ENCODE measurements at regions not wholly inside any gene's neighbourhood (a gene's known extent, or its start where the extent isn't known, plus 50 kb on each side); places are given as distances from the start of the nearest gene placed in this dataset.

GRCh38 chr5:111676926-111677415 is 80.0 kb downstream of the NREP start:
- DNase-seq = no peak

DNA sequence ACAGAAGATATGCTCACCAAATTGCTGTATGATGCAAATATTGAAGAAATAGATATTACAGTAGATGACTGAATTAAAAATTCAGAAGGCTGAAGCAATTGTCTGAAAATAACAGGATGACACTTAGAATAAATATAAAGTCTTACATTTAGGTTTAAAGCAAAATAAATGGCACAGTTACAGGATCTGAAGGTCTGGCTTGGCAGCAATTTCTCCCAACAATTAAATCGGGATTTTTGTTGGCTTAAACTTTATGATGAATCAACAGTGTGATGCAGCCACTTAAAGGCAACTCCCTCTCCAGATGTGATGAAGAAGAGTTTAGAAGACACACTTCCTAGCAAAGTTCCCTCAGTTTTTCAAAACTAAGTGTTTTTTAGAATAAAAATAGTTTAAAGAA is 80.5 kb downstream of the NREP start:
- no peak for DNase-seq

- no peak for DNase-seq
Observed at GRCh38 chr5:111675201-111675934, 81.6 kb downstream of the NREP start.

DNA sequence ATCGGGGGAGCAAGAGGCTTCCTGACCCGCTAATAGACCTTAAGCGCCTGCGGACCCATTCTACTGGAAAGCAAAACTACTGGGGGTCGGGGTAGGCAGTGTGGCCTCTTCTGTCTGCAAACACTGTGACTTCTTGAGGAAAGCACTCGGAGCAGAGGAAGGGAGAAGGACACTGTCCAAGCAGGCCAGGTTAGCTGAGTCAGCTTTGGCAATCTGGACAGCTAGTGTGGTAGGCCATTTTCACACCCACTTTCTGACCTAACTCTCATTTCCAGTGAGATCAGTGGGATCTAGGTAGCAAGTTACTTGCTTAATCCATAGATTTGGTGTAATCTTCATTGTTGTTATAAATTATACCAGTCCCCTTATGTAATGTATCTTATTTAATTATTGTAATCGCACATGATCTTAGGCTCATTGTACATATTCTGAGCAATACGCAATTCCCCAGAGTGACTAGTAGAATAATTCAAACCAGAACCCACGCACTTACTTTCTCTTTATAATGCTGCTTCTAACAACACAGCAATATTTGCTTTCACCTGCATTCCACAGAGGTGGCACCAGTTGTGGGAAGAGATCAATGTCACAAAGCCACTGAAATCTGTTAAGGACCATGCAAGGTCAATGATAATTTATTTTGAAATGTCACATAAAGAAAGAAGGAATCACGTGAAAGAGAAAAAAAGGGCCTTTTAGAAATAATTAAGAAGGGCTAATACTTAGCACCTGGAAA is 82.9 kb downstream of the NREP start:
- no peak for DNase-seq

DNA sequence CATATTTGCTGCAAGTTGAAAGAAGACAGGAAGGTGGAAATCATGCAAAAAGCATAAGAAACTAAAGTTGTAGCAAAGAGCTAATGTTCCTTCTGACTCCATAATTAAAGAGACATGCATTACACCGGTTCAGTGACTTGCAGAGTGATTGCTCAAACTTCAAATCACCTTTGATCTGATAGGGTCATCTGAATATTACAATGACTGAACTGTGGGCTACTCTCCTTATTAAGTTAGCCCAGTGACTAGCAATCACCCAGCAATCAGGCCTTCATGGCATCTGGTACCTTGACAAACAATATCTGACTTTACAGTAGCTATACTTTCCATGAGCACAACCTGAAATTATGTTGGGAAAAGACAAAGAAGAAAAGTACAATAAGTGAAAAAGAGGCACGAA is 84.9 kb downstream of the NREP start:
- DNase-seq = no peak

GRCh38 chr5:111670826-111671492 is 86.0 kb downstream of the NREP start:
- DNase-seq = no peak

DNA sequence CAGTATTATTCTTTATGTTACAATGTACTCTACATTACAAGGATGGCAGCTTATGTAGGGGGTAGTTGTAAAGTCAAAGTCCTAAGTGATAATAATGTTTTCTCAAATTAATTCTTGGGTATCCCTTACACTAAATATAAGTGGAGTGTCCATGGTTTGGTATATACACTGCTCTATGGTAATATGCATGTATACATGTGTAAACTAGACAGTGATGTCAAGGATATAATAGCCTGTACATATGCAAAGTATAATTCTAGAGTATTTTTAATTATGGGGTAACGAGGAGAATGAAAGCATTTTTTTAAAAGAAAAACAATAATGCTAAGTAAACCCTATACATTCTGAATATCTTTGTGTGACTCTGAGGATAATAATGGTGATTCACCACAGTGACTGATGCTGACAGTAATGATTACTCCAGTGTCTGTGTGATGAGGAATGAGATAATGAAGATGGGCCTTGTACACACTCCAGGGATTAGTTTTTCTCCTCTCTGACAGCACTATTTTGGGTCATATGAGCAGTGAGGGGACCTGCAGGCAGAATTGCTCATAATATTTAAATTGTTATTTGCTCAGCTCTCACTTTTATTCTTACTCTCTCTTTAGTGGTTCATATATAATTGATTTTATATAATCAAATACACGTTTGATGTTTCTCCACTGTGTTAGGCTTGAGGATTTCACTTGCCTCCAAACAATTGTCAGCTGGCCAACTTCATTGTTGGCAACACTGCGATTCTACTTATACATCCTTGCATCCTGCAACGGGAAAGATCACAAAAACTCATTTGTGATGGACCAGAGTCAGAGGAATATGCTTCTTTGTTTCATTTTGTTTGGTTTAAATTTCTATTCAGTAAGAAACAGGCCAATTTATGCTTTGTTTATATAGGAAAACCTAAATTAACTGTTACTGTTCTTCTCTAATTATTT is 88.2 kb downstream of the NREP start:
- no peak for DNase-seq

DNA sequence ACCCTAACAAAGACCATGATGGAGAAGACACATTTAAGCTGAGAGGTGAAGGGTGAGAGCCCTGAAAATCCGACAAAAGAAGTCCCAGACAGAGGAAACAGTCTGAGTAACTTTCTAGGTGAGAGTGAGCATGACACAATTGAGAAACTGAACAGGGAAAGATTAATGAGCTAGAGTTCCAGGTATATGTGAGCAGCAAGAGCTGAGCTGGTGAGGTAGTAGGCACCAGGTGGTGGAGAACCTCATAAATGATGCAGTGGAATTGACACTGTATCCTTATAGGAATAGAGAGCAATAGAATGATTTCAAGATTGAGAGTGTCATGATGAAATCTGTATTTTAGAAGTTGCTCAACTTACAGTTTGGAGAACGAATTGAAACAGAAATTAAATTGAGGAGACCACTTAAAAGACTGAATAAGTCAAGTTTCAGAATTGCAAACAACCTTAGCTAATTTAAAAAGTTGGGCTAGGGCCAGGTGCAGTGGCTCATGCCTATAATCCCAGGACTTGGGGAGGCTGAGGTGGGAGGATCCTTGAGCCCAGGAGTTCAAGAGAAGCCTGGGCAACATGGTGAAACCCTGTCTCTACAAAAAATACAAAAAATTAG is 89.8 kb downstream of the NREP start:
- no peak for DNase-seq

GRCh38 chr5:111656580-111656979 is 100.4 kb downstream of the NREP start:
- DNase-seq = no peak

GRCh38 chr5:111655169-111655924 is 101.6 kb downstream of the NREP start:
- no peak for DNase-seq

- no peak for DNase-seq
Observed at GRCh38 chr5:111653408-111653807, 103.6 kb downstream of the NREP start.

GRCh38 chr5:111649516-111649915 is 107.5 kb downstream of the NREP start:
- no peak for DNase-seq

DNA sequence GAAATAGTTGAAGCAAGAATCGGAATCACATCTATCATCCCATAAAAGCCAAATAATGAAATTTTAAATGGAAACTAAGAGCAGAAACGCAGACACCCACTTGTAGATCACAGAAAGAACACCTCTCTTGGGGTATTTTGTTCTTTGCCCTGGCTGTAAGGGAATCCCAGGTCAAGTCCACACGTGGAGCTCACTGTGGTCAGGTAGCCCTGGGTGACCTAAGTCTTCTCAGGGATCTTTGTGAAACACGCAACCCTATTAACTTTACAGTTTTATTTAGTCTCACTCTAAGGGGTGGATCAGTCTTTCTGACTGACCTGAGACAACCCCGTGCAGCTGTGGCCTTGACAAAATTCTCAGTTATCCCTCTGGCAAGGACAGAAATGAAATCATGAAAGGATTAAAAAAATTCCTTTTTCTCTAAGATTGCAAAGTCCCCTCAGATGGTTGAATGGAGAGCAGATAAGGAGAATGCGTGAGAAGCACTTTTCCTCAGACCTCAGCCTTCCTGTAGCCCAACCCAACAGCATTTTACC is 111.6 kb downstream of the NREP start:
- DNase-seq = no peak

DNA sequence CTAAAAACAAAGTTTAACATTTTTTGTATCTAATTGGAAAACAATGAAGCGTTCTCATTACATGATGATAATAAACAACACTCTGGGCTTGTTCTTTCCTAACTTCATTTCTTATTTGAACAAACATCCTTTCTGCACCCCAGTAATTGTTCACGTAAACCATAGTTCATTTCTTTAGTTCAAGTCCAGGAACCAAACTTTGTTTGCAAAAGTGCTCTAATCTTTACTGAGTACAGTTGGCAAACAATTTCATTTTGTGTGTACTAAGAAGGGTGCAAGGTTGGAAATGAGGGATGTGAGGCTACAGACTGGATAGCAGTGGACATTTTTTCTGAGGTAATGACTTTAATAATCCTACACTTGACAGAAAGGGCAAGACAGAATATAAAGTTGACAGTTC is 113.5 kb downstream of the NREP start:
- no peak for DNase-seq

- no peak for DNase-seq
Observed at GRCh38 chr5:111641533-111642233, 115.3 kb downstream of the NREP start.

DNA sequence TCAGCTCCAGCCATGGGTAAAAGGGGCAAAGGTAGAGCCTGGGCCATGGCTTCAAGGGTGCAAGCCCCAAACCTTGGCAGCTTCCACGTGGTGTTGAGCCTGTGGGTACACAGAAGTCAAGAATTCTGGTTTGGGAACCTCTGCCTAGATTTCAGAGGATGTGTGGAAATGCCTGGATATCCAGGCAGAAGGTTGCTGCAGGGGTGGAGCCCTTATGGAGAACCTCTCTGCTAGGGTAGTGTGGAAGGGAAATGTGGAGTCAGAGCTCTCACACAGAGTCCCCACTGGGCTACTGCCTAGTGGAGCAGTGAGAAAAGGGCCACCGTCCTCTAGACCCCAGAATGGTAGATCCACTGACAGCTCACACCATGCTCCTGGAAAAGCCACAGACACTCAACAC is 117.1 kb downstream of the NREP start:
- no peak for DNase-seq

- DNase-seq = no peak
Observed at GRCh38 chr5:111636736-111637135, 120.3 kb downstream of the NREP start.

DNA sequence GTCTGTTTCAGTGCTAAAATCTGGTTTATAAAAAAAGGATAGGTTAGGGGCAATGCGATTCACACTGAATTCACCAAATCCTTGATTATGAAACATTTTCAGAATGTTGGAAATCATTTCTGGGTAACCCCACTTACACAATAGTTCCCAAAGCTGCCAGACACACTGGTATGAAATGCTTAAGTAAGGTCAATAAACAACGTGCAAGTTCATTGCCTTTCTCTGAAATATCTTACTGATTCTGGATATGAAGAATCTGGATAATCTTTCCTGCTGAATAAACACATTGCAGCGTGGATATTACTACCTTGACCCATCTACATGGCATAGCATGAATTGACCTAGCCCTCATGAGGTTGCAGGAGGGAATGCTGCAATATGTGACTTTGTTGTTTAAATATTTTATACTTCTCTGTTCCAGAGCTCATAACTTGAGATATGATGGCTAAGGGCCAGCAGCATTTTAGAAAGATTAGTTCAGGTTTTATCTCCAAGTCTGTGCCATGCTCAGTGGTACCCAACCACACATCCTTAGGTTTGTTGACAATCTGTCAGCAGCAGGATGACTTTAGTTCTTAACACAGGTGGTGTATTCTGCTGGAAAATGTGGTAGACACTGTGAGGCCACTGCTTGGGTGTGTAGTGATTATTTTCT is 121.0 kb downstream of the NREP start:
- DNase-seq = no peak

- peak; percentile 56 for DNase-seq
Observed at GRCh38 chr5:111635151-111635902, 121.7 kb downstream of the NREP start.
